Psoas muscle (tissue), 7 donors: ENCODE measurements at regions not wholly inside any gene's neighbourhood (a gene's known extent, or its start where the extent isn't known, plus 50 kb on each side); places are given as distances from the start of the nearest gene placed in this dataset.

Experiments used
- ATAC-seq, 4 donors: fragments of 200-7000 bp; cut with Tn5 transposase; one replicate each; pipeline ENCODE4 v1.9.1; 2020; ENCODE audit warnings: moderate library complexity in 3 of 4, mild to moderate bottlenecking in 2 of 4
- DNase-seq, 2 donors: peaks; one replicate each; pipeline ENCODE4 v3.0.0-alpha.2; 2020
- H3K27ac ChIP-seq: fragments of 200-600 bp; one replicate; pipeline ENCODE4 v1.8.0; 2022
- H3K27me3 ChIP-seq, 3 donors: fragments of 200-600 bp in 1 of 3; one replicate each; pipeline versions ENCODE4 v1.6.1 to v1.8.0; 2013 to 2022; ENCODE audit warnings: low read length in 2 of 3, mild to moderate bottlenecking in 2 of 3, moderate library complexity in 1 of 3; ENCODE audit not compliant: insufficient read depth in 3 of 3
- H3K36me3 ChIP-seq, 2 donors: fragments of 200-600 bp in 1 of 2; one replicate each; pipeline versions ENCODE4 v1.6.1 to v1.8.0; 2013 to 2022; ENCODE audit warnings: low read depth in 1 of 2, mild to moderate bottlenecking in 1 of 2, moderate library complexity in 1 of 2; ENCODE audit not compliant: insufficient read depth in 1 of 2
- H3K4me1 ChIP-seq: fragments of 200-600 bp; one replicate; pipeline ENCODE4 v1.8.0; 2022
- H3K4me3 ChIP-seq: fragments of 200-600 bp; one replicate; pipeline ENCODE4 v1.8.0; 2022; ENCODE audit warnings: mild to moderate bottlenecking
- H3K9me3 ChIP-seq: fragments of 200-600 bp; one replicate; pipeline ENCODE4 v1.8.0; 2022
- CTCF ChIP-seq: fragments of 200-600 bp; IDR thresholded peaks from one replicate; pipeline ENCODE4 v1.8.0; 2022; ENCODE audit warnings: antibody characterized with exemption
- WGBS, 3 donors: extraction: QIAGEN DNeasy Blood & Tissue Kit; methylation state at CpG; one replicate each; pipeline versions ENCODE4 v1.1.6 to v1.1.7; 2013; 5-methylcytosine and 5-hydroxymethylcytosine counted together
- intact Hi-C, 2 donors: fragments of 100-400 bp; cut with DNase I; formaldehyde crosslinking; loops; one replicate each; pipeline versions ENCODE4 v1.11.0 to v1.14.2; 2022
- donor health status: healthy with polysubstance abuse.
- donor health status: DM: no; HTN: no; CAD: no; lungs with moderate emphysema.
- donor health status: Bipolar disorder and iron deficiency.
- donor health status: healthy.
- donor health status: DM: yes; HTN: yes; CAD: no.
- donor health status: DM: no; HTN: no; CAD: no.
- donor health status: DM: yes; HTN: yes; CAD: no.

- no peak for ATAC-seq
- intact Hi-C loops: no loop called here
These were observed 62.5 kb upstream of the AJAP1 start for GRCh38 chr1:4591926-4592325.

DNA sequence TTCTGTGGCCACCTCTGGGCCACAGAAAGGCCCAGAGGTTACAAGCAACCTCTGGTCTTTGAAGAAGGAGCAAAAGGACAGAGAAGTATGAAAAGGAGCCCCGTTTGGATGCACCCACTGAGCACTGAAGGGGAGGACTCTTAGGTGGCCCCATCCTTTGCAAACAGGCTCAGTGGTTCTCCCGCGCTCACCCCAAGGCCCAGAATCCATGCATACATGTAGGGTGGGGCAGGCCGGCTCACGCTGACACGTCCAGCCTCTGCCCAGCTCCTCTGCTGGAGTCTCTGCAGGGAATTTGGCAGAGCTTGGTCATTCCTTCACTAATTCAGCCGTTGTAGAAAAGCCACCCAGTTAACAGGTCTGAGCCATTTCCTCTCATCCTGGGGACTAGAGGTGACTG lies 61.3 kb upstream of the AJAP1 start:
- no peak for TF ChIP-seq CTCF
- Histone ChIP-seq H3K27ac (no peak overlapping the region), H3K9me3 (no peaks in the 10 kb centered on the region), H3K36me3 (no peaks in the 10 kb centered on the region), H3K27me3 (no peaks in the 10 kb centered on the region), H3K4me3 (no peak overlapping the region), H3K4me1 (no peaks in the 10 kb centered on the region)
- intact Hi-C loops: no loop called here
- DNase-seq (no peak), ATAC-seq (no peak)
- WGBS, 3 donors: 70 to 77% (median 71%) methylated on average over 7 of the region's 7 CpGs

More at GRCh38 chr1:4591926-4592325, 62.5 kb upstream of the AJAP1 start:
- Histone ChIP-seq H3K4me3 (no peak overlapping the region), H3K27me3 (no peaks in the 10 kb centered on the region), H3K4me1 (no peaks in the 10 kb centered on the region), H3K27ac (no peak overlapping the region), H3K36me3 (no peaks in the 10 kb centered on the region), H3K9me3 (no peaks in the 10 kb centered on the region)
- WGBS, 3 donors: 88 to 92% (median 89%) methylated on average over 13 of the region's 13 CpGs
- no peak for TF ChIP-seq CTCF
- DNase-seq: no peak

DNA sequence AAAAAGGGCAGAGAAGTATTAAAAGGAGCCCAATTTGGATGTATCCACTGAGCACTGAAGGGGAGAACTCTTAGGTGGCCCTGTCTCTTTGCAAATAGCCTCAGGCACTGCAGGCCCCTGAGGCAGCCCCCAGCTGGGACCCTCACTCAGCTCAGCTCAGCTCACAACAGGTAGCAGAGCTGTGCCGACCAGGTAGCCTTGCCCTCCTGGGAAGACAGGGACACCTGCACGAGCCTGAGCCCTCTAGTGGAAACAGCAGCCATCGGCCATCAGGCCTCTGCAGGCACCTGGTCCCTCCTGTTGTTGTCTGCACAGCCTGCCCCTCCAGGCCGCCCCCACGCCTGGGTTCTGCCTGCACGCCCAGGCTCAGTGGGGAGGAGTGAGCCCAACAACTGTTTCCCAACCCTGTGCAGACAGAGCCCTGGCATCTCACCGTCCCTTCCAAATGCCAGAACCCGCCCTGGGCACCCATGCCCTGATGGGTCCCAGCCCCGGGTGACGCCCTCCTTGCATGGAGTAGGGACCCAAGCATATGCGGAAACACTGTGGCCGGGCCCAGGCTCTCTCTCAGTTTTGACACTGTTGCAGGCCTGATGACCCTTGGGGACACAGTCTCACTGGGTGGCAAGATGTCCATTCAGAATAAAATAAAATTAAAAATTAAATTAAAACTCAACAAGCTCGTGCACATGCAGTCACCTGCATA lies 60.0 kb upstream of the AJAP1 start:
- H3K9me3 ChIP-seq: no peaks in the 10 kb centered on the region
- TF ChIP-seq CTCF: no peak
- no peaks in the 10 kb centered on the region for H3K36me3 ChIP-seq
- H3K27me3 ChIP-seq: peaks cover 0 to 2% (median 0%) of the 10 kb centered on the region in 3 donors
- intact Hi-C loops: no loop called here
- no peak overlapping the region for H3K27ac ChIP-seq
- DNase-seq (no peak), ATAC-seq (no peak)
- H3K4me3 ChIP-seq: no peak overlapping the region
- no peaks in the 10 kb centered on the region for H3K4me1 ChIP-seq
- 73 to 79% (median 77%) methylated on average over 13 of the region's 13 CpGs for WGBS, 3 donors

GRCh38 chr1:4595341-4596225 lies 58.8 kb upstream of the AJAP1 start:
- 87% methylated on average over 17 of the region's 17 CpGs for WGBS, 3 donors
- Histone ChIP-seq H3K27ac (no peak overlapping the region), H3K36me3 (no peaks in the 10 kb centered on the region), H3K4me3 (no peak overlapping the region), H3K9me3 (no peaks in the 10 kb centered on the region), H3K27me3 (peaks cover 0 to 8% (median 2%) of the 10 kb centered on the region in 3 donors), H3K4me1 (no peaks in the 10 kb centered on the region)
- DNase-seq (no peak), ATAC-seq (no peak)
- no peak for TF ChIP-seq CTCF
- intact Hi-C loops: no loop called here
